WTC11 (cell line): ENCODE measurements at regions not wholly inside any gene's neighbourhood (a gene's known extent, or its start where the extent isn't known, plus 50 kb on each side); places are given as distances from the start of the nearest gene placed in this dataset.

Experiments
- ATAC-seq: fragments of 200-7000 bp; cut with Tn5 transposase; 2 replicates; pipeline ENCODE4 v1.10.0; 2021; ENCODE audit warnings: mild to moderate bottlenecking, moderate library complexity
- CTCF ChIA-PET: fragments of 300-600 bp; sonication (Branson Sonifier 250); formaldehyde crosslinking; loops from one replicate; lab custom pipeline; 2021; ENCODE audit warnings: antibody characterized with exemption; lab: Charles Lee
- POLR2A ChIA-PET: fragments of 350-600 bp; sonication (Branson Sonifier 250); formaldehyde crosslinking; loops from one replicate; lab custom pipeline; 2021; ENCODE audit warnings: antibody characterized with exemption; lab: Charles Lee
- DNase-seq: peaks from one replicate; pipeline ENCODE4 v3.0.0; 2021; ENCODE audit warnings: low spot score
- H3K27ac Mint-ChIP-seq: 2 replicates; pipeline ENCODE4 v1.8.0; 2021; ENCODE audit warnings: mixed read lengths
- H3K27me3 Mint-ChIP-seq: 2 replicates; pipeline ENCODE4 v1.8.0; 2021; ENCODE audit warnings: low read depth, mild to moderate bottlenecking, moderate library complexity, mixed read lengths
- H3K36me3 Mint-ChIP-seq: 2 replicates; pipeline ENCODE4 v1.8.0; 2021; ENCODE audit warnings: mixed read lengths
- H3K4me1 Mint-ChIP-seq: 2 replicates; pipeline ENCODE4 v1.8.0; 2022; ENCODE audit warnings: mixed read lengths
- H3K4me3 Mint-ChIP-seq: 2 replicates; pipeline ENCODE4 v1.8.0; 2021; ENCODE audit warnings: mild to moderate bottlenecking, moderate library complexity, mixed read lengths
- H3K9me3 Mint-ChIP-seq: 2 replicates; pipeline ENCODE4 v1.8.0; 2021; ENCODE audit warnings: mixed read lengths
- CBFB ChIP-seq: sonication (generic); formaldehyde crosslinking; IDR thresholded peaks from 2 replicates; pipeline ENCODE4 v1.8.1; 2022; ENCODE audit warnings: mild to moderate bottlenecking, low read depth, missing genetic modification reagents
- CREB1 ChIP-seq: sonication (generic); formaldehyde crosslinking; IDR thresholded peaks from 2 replicates; pipeline ENCODE4 v1.8.0; 2023; ENCODE audit warnings: mild to moderate bottlenecking, missing genetic modification reagents
- CREM ChIP-seq: sonication (generic); formaldehyde crosslinking; IDR thresholded peaks from 2 replicates; pipeline ENCODE4 v1.8.1; 2022; ENCODE audit warnings: mild to moderate bottlenecking, missing genetic modification reagents, moderate library complexity
- ELF4 ChIP-seq: sonication (generic); formaldehyde crosslinking; IDR thresholded peaks from 2 replicates; pipeline ENCODE4 v1.8.1; 2022; ENCODE audit warnings: low read depth, mild to moderate bottlenecking, moderate library complexity, missing genetic modification reagents
- FOXJ3 ChIP-seq: sonication (generic); formaldehyde crosslinking; IDR thresholded peaks from 2 replicates; pipeline ENCODE4 v1.9.0; 2021; ENCODE audit warnings: missing genetic modification reagents, mild to moderate bottlenecking, borderline replicate concordance
- GRHL2 ChIP-seq: fragments of 250-450 bp; sonication (Bioruptor Pico); IDR thresholded peaks from 2 replicates; pipeline ENCODE4 v1.8.0; 2022; ENCODE audit warnings: mild to moderate bottlenecking, moderate library complexity; ENCODE audit not compliant: insufficient replicate concordance, severe bottlenecking
- IRF2 ChIP-seq: sonication (generic); formaldehyde crosslinking; IDR thresholded peaks from 2 replicates; pipeline ENCODE4 v1.8.0; 2022; ENCODE audit warnings: low read depth, missing genetic modification reagents, borderline replicate concordance
- JAZF1 ChIP-seq: fragments of 250-450 bp; sonication (Bioruptor Pico); IDR thresholded peaks from 2 replicates; pipeline ENCODE4 v1.9.0; 2021; ENCODE audit warnings: moderate library complexity, mild to moderate bottlenecking, inconsistent platforms
- NFATC4 ChIP-seq: fragments of 250-450 bp; sonication (Bioruptor Pico); IDR thresholded peaks from 2 replicates; pipeline ENCODE4 v1.9.0; 2021; ENCODE audit warnings: mild to moderate bottlenecking
- NFE2L1 ChIP-seq: sonication (generic); formaldehyde crosslinking; IDR thresholded peaks from 2 replicates; pipeline ENCODE4 v1.8.1; 2023; ENCODE audit warnings: missing genetic modification reagents
- NR1H2 ChIP-seq: sonication (generic); formaldehyde crosslinking; IDR thresholded peaks from 2 replicates; pipeline ENCODE4 v1.9.0; 2021; ENCODE audit warnings: mild to moderate bottlenecking, moderate library complexity, missing genetic modification reagents
- TP53 ChIP-seq: sonication (generic); formaldehyde crosslinking; IDR thresholded peaks from 2 replicates; pipeline ENCODE4 v1.8.1; 2023; ENCODE audit warnings: mild to moderate bottlenecking, missing genetic modification reagents
- TF ChIP-seq, protein P1 (sequence below): sonication (generic); formaldehyde crosslinking; conservative IDR thresholded peaks from 2 replicates; pipeline ENCODE4 v1.8.1; 2023; ENCODE audit warnings: mild to moderate bottlenecking, low read depth, missing genetic modification reagents, moderate library complexity
- TF ChIP-seq, protein P2 (sequence below): sonication (generic); formaldehyde crosslinking; IDR thresholded peaks from 2 replicates; pipeline ENCODE4 v1.8.0; 2022; ENCODE audit warnings: mild to moderate bottlenecking, missing genetic modification reagents
- TF ChIP-seq, protein P3 (sequence below): fragments of 250-450 bp; sonication (Bioruptor Pico); conservative IDR thresholded peaks from 2 replicates; pipeline ENCODE4 v1.9.0; 2021; ENCODE audit warnings: mild to moderate bottlenecking
- TF ChIP-seq, protein P4 (sequence below): sonication (generic); formaldehyde crosslinking; IDR thresholded peaks from 2 replicates; pipeline ENCODE4 v1.8.1; 2023; ENCODE audit warnings: mild to moderate bottlenecking, missing genetic modification reagents
- TF ChIP-seq, protein P5 (sequence below): sonication (generic); formaldehyde crosslinking; IDR thresholded peaks from 2 replicates; pipeline ENCODE4 v1.8.0; 2023; ENCODE audit warnings: missing genetic modification reagents, mild to moderate bottlenecking, borderline replicate concordance

DNA sequence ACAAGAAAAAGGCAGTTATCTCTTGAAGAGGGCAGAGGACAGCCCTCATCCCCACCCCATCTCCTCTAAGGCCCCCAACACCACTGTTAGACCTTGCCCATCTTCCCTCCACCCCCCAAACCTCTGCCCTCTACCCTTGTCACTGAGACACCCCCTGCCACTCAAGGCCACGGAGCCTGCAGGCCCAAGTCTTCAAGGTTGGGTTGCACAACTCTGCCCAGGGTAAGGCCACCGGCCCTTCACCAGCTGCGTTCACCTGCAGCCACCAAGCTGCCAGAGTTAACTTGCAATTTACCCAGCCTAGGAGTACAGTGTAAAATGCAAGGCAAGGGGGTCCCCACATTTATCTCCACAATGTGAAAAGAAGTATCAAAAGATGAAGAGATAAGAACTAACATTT is 128.7 kb upstream of the PKDCC start:
- H3K27me3 Mint-ChIP-seq, result peaks cover 3% of the 10 kb centered on the region; the same call in 1 of the 2 replicates
- DNase-seq, result no peak
- no peaks in the 10 kb centered on the region for H3K36me3 Mint-ChIP-seq
- H3K4me3 Mint-ChIP-seq, result no peak overlapping the region
- POLR2A ChIA-PET, result no interaction called here
- TF ChIP-seq FOXJ3 (CRISPR knock-in tag), result no peak
- TF ChIP-seq, protein P1, sequence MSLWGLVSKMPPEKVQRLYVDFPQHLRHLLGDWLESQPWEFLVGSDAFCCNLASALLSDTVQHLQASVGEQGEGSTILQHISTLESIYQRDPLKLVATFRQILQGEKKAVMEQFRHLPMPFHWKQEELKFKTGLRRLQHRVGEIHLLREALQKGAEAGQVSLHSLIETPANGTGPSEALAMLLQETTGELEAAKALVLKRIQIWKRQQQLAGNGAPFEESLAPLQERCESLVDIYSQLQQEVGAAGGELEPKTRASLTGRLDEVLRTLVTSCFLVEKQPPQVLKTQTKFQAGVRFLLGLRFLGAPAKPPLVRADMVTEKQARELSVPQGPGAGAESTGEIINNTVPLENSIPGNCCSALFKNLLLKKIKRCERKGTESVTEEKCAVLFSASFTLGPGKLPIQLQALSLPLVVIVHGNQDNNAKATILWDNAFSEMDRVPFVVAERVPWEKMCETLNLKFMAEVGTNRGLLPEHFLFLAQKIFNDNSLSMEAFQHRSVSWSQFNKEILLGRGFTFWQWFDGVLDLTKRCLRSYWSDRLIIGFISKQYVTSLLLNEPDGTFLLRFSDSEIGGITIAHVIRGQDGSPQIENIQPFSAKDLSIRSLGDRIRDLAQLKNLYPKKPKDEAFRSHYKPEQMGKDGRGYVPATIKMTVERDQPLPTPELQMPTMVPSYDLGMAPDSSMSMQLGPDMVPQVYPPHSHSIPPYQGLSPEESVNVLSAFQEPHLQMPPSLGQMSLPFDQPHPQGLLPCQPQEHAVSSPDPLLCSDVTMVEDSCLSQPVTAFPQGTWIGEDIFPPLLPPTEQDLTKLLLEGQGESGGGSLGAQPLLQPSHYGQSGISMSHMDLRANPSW (CRISPR knock-in tag), result no peak
- no peak for TF ChIP-seq NFE2L1 (CRISPR knock-in tag)
- TF ChIP-seq IRF2, result no peak
- TF ChIP-seq CREB1, result no peak
- TF ChIP-seq, protein P2, sequence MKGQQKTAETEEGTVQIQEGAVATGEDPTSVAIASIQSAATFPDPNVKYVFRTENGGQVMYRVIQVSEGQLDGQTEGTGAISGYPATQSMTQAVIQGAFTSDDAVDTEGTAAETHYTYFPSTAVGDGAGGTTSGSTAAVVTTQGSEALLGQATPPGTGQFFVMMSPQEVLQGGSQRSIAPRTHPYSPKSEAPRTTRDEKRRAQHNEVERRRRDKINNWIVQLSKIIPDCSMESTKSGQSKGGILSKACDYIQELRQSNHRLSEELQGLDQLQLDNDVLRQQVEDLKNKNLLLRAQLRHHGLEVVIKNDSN (CRISPR knock-in tag), result no peak
- no peak for TF ChIP-seq ELF4 (CRISPR knock-in tag)
- no peak for TF ChIP-seq TP53 (CRISPR knock-in tag)
- no peak for TF ChIP-seq CREM (CRISPR knock-in tag)
- no peak for TF ChIP-seq NFATC4 (CRISPR knock-in tag)
- TF ChIP-seq NR1H2 (CRISPR knock-in tag), result no peak
- no peak for TF ChIP-seq CBFB
- TF ChIP-seq, protein P3, sequence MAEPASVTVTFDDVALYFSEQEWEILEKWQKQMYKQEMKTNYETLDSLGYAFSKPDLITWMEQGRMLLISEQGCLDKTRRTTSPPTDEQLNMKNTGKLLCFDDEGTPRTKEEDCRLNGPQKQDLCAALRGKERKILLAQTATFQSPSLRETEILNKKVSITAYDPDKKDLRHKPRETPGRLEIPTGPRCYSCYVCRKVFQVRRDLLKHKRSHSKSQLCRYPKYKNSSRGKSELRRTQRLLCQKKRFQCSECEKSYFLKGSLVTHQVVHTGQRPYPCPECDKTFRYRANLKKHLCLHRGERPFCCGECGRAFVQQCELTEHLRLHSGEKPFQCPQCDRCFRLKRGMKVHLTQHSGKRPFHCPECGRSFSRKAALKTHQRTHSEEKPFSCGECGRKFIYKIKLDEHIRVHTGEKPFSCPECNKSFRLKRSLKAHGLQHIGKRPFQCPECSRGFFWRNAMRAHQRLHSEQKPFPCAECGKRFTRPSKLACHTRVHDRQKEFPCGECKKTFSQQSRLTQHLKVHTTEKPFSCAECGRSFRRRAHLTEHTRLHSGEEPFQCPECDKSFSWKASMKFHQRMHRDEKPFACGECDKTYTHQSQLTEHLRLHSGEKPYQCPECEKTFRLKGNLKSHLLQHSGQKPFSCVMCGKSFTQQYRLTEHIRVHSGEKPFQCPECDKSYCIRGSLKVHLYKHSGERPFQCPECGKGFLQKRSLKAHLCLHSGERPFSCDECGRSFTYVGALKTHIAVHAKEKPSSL (CRISPR knock-in tag), result no peak
- TF ChIP-seq, protein P4, sequence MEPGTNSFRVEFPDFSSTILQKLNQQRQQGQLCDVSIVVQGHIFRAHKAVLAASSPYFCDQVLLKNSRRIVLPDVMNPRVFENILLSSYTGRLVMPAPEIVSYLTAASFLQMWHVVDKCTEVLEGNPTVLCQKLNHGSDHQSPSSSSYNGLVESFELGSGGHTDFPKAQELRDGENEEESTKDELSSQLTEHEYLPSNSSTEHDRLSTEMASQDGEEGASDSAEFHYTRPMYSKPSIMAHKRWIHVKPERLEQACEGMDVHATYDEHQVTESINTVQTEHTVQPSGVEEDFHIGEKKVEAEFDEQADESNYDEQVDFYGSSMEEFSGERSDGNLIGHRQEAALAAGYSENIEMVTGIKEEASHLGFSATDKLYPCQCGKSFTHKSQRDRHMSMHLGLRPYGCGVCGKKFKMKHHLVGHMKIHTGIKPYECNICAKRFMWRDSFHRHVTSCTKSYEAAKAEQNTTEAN (CRISPR knock-in tag), result no peak
- no peak for TF ChIP-seq GRHL2 (CRISPR knock-in tag)
- H3K9me3 Mint-ChIP-seq, result no peaks in the 10 kb centered on the region
- ATAC-seq, result no peak
- no peaks in the 10 kb centered on the region for H3K4me1 Mint-ChIP-seq
- CTCF ChIA-PET, result interaction anchor here (1.0 kb wide), 1 partner anchor 19 kb away, joined by 3 read pairs; no protein-coding TSS in a partner anchor
- no peak overlapping the region for H3K27ac Mint-ChIP-seq

DNA sequence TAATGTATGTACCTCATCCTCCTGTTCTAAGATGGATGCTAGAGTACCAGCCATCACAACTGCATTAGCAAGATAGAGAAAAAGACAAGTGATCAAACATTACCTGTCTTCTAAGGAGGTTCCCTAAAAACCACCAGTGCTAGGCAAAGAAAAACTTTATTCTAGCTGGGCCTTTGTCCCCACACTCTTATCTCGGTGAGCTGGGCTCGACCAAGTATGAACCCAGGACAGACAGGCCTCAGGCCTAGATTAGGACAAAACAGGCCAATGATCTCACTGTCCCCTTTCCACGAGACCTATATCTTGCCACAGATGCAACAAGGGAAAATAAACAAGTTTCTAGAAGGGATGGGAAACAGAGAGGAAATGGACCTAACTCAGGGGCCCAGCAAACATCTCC is 127.6 kb upstream of the PKDCC start:
- CTCF ChIA-PET, result interaction anchor here (0.6 kb wide), 1 partner anchor 195 kb away, joined by 3 read pairs; no protein-coding TSS in a partner anchor

More for the DNA sequence above, 127.6 kb upstream of the PKDCC start:
- Mint-ChIP-seq H3K27me3 (peaks cover 3% of the 10 kb centered on the region; the same call in 1 of the 2 replicates), H3K36me3 (no peaks in the 10 kb centered on the region), H3K9me3 (peaks cover 4% of the 10 kb centered on the region), H3K27ac (no peak overlapping the region), H3K4me3 (no peak overlapping the region), H3K4me1 (no peaks in the 10 kb centered on the region)
- DNase-seq (no peak), ATAC-seq (no peak)
- POLR2A ChIA-PET, result interaction anchor here (0.7 kb wide), 1 partner anchor 25 kb away, joined by 3 read pairs; no protein-coding TSS in a partner anchor
- TF ChIP-seq NR1H2 (CRISPR knock-in tag) (no peak), JAZF1 (CRISPR knock-in tag) (no peak)
- TF ChIP-seq, protein P5, sequence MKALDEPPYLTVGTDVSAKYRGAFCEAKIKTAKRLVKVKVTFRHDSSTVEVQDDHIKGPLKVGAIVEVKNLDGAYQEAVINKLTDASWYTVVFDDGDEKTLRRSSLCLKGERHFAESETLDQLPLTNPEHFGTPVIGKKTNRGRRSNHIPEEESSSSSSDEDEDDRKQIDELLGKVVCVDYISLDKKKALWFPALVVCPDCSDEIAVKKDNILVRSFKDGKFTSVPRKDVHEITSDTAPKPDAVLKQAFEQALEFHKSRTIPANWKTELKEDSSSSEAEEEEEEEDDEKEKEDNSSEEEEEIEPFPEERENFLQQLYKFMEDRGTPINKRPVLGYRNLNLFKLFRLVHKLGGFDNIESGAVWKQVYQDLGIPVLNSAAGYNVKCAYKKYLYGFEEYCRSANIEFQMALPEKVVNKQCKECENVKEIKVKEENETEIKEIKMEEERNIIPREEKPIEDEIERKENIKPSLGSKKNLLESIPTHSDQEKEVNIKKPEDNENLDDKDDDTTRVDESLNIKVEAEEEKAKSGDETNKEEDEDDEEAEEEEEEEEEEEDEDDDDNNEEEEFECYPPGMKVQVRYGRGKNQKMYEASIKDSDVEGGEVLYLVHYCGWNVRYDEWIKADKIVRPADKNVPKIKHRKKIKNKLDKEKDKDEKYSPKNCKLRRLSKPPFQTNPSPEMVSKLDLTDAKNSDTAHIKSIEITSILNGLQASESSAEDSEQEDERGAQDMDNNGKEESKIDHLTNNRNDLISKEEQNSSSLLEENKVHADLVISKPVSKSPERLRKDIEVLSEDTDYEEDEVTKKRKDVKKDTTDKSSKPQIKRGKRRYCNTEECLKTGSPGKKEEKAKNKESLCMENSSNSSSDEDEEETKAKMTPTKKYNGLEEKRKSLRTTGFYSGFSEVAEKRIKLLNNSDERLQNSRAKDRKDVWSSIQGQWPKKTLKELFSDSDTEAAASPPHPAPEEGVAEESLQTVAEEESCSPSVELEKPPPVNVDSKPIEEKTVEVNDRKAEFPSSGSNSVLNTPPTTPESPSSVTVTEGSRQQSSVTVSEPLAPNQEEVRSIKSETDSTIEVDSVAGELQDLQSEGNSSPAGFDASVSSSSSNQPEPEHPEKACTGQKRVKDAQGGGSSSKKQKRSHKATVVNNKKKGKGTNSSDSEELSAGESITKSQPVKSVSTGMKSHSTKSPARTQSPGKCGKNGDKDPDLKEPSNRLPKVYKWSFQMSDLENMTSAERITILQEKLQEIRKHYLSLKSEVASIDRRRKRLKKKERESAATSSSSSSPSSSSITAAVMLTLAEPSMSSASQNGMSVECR (CRISPR knock-in tag), result no peak
